OCI-LY1 (cell line): ENCODE measurements at regions not wholly inside any gene's neighbourhood (a gene's known extent, or its start where the extent isn't known, plus 50 kb on each side); places are given as distances from the start of the nearest gene placed in this dataset.

ENCODE experiments used
- EZH2 ChIP-seq: fragments of 200-600 bp; sonication (generic), shearing (Covaris generic); IDR thresholded peaks from 2 replicates; pipeline ENCODE4 v1.8.0; 2017; ENCODE audit warnings: borderline replicate concordance, mixed run types, mild to moderate bottlenecking, antibody characterized with exemption, low read length, moderate library complexity, mixed read lengths
- TF ChIP-seq, protein P1 (sequence below): fragments of 200-600 bp; sonication (generic), shearing (Covaris generic); IDR thresholded peaks from 2 replicates; pipeline ENCODE4 v1.5.1; 2017; ENCODE audit warnings: mild to moderate bottlenecking, antibody characterized with exemption, low read length, moderate library complexity, mixed read lengths

DNA sequence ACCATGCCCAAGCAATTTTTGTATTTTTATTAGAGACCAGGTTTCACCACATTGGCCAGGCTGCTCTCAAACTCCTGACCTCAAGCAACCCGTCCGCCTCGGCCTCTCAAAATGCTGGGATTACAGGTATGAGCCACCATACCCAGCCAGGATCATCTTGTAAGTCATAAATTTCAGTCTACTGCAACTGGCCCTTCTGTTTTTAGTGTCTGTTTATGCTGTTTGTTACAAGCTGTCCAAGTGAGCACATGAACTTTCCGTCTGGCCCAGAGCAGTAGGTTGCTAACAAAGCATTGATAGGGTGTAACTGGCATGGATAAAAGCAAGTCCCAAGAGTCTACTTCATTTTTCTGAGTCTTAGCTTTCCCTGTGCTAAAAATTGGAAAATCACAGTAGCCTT is 164.4 kb upstream of the NT5C1B start:
- TF ChIP-seq, protein P1, sequence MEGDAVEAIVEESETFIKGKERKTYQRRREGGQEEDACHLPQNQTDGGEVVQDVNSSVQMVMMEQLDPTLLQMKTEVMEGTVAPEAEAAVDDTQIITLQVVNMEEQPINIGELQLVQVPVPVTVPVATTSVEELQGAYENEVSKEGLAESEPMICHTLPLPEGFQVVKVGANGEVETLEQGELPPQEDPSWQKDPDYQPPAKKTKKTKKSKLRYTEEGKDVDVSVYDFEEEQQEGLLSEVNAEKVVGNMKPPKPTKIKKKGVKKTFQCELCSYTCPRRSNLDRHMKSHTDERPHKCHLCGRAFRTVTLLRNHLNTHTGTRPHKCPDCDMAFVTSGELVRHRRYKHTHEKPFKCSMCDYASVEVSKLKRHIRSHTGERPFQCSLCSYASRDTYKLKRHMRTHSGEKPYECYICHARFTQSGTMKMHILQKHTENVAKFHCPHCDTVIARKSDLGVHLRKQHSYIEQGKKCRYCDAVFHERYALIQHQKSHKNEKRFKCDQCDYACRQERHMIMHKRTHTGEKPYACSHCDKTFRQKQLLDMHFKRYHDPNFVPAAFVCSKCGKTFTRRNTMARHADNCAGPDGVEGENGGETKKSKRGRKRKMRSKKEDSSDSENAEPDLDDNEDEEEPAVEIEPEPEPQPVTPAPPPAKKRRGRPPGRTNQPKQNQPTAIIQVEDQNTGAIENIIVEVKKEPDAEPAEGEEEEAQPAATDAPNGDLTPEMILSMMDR: no peak
- TF ChIP-seq EZH2: no peak
